Activated CD4-positive, CD25-positive, alpha-beta regulatory T cell (primary cell): ENCODE measurements at regions not wholly inside any gene's neighbourhood (a gene's known extent, or its start where the extent isn't known, plus 50 kb on each side); places are given as distances from the start of the nearest gene placed in this dataset.
"Not testable (repeated sequence)": the region's sequence is repeated elsewhere in the genome, so short reads cannot be mapped to it uniquely, and the experiment has no call there.

Experiments used
- DNase-seq, 4 experiments: peaks; one replicate each; lab custom pipeline; 2025; lab: John Stamatoyannopoulos, UW

DNA sequence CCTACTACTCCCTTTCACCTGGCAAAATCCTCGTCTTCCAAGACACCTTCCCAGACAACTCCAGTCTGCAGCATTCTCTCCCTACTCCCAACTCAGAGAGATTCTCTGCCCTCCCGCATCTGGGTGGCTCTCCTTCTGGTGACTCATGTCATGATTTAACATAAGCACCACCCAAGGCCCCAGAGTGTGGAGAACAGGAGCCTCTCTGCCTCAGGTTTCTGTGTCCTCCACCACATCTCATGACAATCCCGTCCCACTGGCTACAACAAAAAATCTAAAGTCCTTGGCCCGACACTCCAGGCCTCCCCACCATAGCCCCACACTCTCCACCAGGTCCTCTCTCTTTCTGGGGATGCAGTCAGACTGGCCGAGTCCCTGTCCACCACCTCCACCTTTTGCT is 197.1 kb downstream of the BCL11A start:
- DNase-seq: no peak

DNA sequence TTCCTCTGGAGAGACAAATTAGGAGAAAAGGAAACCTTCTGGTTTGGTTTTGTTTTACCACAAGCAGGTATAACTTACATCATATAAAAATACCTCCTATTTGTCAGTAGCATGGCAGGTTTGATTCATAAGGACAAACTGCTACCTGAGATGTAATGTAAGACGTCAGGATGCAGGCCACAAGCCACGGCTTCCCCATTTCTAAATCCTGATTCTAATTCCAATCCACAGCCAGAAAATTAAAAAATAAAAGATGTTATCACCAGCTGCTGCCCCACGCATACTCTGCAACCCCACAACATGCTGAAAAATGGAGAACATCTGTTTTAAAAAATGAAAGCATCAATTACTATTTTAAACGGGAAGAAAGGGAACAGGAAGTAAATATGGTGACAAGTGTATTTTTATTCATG is 197.6 kb downstream of the BCL11A start:
- no peak for DNase-seq

- no peak for DNase-seq
Measured at GRCh38 chr2:60354713-60355112, 198.7 kb downstream of the BCL11A start.

DNA sequence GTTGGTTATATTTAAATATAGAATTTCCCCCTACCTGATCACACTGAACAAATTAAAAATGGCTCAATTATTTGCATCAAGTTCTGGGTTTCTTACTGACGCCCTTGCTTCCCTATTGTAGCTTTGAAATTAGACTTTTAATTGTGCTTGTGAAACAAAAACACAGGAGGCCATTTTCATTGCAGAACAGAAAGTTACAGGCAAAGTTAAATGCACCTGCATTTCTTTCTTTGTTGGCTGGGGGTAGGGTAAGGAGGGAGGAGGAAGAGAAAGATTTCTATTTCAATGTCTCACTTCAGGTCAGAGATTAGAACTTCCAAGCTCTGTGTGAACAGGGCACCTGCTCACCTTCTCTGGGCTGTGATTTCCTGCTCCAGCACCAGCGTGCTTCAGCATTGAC is 199.6 kb downstream of the BCL11A start:
- no peak for DNase-seq

GRCh38 chr2:60353406-60353800 is 200.1 kb downstream of the BCL11A start:
- DNase-seq: no peak

DNA sequence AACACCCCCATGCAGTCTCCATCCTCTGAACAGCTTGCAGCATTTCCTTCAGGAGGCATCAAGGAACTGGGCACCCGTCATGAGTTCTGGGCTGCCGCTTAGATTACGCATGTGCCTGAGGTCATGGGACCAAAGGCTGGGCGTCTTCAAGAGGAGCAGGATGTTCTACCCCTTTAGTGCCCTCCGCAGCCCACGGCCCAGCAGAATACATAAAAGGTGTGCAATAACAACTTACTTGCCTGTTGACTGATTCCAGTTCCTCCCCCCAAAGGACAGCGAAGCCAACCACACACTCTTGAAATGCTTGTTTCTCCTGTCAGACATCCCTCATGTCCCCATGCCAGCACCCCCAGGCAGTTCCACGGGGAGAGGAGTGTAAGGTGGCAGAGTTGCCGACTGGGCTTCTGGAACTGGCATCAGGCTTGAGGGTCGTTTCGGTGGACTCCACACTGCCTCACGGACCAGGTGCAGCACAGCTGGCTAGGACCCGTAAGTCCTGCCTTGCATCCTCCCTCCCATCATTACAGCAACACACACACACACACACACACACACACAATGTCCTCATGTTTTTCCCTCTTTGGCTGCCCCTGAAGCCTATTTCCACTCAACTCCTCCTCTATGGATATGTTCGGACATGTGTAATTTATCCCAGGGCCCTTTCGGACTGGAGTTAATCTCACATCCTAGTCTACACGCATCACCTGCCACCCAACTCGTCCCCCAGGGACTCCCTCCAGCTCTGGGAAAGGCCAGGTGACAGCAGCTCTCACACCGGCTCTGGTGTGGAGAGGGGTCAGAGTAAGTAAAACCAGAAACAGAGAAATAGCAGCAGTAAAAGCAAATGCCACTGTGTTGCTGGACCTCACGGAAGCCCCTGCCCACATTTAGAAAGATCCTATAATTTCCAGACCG is 200.7 kb downstream of the BCL11A start:
- DNase-seq: no peak

DNA sequence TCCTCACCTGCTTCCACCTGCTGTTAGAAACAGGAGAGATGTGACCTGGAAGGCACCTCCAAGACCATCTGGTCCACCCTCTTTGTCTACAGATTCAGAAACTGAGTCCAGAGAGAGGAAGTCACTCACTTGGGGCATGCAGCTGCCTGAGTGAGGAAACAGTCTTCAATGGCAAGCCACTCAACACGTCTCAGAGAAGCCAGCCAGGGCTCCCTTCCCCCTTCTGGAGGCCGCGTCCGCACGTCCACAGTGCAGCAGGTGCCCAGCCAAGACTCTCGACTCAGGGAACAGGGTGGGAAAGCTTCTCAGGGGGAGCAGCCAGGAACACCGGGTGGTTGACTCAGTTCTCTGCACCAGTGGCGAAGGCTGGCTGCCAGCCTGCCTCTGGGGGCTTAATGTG is 201.7 kb downstream of the BCL11A start:
- DNase-seq: no peak

- no peak for DNase-seq
Measured at GRCh38 chr2:60351321-60351720, 202.1 kb downstream of the BCL11A start.

DNA sequence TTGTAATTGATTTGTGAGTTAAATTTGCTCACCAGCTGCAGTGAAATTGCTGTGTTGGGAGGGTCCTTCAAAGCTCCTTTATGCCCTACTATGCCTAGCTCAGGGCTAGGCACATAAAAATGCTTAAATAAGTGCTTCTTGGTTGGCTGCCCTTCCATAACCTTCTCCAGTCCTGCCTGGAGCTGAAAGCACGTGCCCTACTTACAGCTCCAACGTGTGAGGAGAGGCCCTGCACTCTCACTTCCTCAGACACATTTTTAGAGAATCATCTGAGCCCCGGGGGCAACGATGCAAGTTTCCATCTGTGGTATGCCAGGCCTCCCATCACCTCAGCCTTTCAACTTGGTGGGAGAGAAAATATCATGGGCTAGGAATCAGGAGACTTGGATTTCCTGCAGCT is 202.7 kb downstream of the BCL11A start:
- no peak for DNase-seq

DNA sequence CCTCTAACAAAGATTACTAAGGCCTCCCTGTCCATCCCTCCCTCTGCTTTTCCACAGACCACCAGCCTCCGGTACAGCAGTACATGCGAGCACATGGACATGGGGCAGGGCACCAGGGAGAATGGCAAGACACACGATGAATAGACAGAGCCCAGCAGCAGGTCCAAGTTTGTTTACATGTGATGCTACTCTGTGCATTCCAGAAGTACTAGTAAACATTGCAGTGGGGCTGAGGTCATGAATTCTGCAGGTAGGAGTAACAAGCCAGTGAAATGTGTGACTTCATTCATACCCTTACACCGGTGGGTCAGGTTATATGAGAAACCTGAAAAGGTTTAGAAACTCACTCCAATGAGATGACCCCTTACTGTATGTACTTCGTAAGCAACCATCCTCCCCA is 205.7 kb downstream of the BCL11A start:
- DNase-seq: no peak

GRCh38 chr2:60342491-60342890 is 211.0 kb downstream of the BCL11A start:
- not testable (repeated sequence) for DNase-seq

- no peak for DNase-seq
Measured at GRCh38 chr2:60341151-60341550, 212.3 kb downstream of the BCL11A start.

GRCh38 chr2:60339286-60339685 is 214.2 kb downstream of the BCL11A start:
- no peak for DNase-seq

- no peak for DNase-seq
Measured at GRCh38 chr2:60337142-60337497, 216.3 kb downstream of the BCL11A start.

DNA sequence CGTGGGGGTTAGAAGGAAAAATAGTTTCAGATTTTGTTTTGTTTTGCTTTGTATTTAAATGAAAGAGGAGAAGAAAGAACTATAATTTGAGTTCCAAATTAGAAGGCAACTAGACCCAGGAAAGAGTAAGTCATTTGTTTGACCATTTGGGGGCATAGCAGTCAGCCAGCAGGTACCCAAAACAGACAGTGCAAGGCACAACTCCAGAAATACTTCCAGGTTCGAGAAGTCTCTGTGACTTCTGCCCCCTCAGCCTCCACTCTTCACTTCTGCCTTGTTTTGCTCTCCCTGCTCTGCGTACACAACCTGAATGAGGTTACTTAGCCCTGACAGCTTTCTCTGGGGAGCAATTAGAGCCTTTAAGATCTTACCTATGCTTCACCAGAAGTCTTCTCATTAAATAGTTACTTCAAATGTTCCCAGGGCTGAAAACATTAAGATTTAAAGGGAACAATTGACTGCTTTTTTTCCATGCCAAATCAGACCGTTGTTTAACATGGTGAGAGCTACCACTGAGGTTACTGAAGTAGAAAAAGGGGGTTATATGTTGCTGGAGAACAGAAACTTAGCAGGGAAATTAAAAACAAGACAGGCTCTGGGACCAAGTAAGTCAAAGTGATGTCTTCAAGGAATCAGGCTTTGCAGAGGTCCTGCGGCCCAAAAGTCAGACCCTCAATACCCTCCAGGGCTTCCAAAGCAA is 216.9 kb downstream of the BCL11A start:
- no peak for DNase-seq

DNA sequence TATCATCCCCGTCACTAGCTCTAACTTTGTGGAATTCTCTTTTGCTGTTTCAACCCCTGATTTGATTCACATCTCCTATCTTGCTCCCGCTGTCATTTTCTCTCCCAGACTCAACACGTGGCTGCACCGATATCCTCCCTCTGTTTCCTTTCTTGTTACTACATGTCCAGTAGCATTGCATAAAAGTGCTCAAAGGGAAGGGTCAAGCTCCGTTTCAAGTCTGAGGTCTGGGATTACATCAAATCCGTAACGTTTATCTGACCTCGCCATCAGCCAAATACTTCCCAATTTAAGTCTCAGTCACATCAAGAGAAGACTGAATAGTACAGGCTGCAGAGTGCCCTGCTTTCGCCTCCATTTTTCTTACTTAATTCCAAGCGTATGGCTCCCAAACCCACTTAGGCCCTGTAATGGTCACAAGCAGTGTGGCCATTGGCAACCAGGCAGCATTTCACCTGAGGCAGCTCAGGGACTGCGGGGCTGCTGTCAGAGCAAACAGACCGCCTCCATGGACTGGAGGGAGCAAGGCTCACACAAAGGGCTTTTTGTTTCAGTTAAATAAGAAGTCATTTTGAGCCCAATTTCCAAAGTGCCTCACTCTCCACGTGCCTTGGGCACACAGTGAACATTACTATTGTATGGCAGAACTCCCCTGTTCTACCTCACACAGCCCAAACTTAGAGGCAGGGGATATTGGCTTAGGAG is 217.8 kb downstream of the BCL11A start:
- no peak for DNase-seq

DNA sequence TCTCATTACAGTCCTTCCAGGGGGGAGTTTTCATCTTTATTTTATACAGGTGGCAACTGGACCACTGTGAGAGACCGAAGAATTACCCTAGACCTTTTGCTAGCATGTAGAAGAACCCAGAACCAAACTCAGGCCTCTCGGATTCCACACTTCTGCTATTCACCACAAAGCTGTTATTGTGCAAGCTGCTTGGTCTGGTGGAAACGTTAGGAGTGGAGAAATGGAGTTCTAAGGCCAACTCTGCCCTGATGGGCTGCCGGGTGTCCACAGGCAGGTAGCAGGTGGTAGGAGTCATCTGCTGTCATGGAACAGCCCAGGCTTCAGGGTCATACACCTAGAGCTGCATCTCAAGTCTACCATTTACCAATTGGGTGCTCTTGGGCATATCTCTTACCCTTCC is 218.8 kb downstream of the BCL11A start:
- no peak for DNase-seq

GRCh38 chr2:60333264-60333663 is 220.2 kb downstream of the BCL11A start:
- no peak for DNase-seq

- DNase-seq: no peak
Measured at GRCh38 chr2:60331115-60331809, 222.2 kb downstream of the BCL11A start.

GRCh38 chr2:60329225-60329624 is 224.2 kb downstream of the BCL11A start:
- DNase-seq: no peak

DNA sequence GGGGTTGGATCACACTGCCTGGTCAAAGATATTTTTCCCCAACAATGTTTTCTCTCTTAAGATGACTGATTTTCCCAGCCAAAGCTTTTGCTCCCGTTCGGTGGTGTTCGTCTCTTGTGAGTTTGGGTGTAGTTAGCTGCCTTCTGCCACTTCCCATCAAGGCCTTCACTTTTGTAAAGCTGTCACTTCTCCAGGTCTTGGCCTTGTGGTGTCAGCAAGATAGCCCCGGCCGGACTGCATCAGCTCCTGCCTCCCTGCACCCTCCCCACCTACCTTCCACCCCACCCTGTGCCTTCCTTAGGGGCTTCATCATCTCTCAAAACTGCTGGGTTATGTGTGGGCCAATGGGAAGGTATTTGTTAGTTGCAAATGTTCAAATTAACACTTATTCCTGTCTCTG is 228.9 kb downstream of the BCL11A start:
- DNase-seq: no peak

DNA sequence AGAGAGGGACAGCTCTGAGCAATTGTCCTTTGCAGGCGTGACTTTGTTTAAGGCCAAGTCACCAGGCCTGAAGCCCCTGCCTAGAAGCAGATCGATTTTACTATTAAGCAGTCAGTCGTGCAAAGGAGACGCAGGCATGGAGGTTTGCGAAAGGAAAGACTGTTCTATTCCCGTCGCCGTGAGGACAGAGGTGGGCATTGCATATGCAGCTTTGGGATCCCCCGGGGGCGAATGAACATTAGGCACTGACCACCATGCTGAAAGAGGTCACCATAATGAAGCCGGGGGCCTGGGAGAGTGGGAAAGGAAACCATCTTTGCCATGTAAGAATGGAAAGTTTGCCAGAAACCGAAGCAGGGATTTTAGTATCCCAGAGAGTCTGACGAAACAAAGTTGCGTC is 231.6 kb downstream of the BCL11A start:
- no peak for DNase-seq
